A549 (cell line): ENCODE measurements at regions not wholly inside any gene's neighbourhood (a gene's known extent, or its start where the extent isn't known, plus 50 kb on each side); places are given as distances from the start of the nearest gene placed in this dataset.
"Not testable (repeated sequence)": the region's sequence is repeated elsewhere in the genome, so short reads cannot be mapped to it uniquely, and the experiment has no call there.

ENCODE experiments used
- CTCF ChIP-seq: fragments of >200 bp; sonication (Bioruptor Twin); formaldehyde crosslinking; IDR thresholded peaks from 3 replicates; pipeline ENCODE4 v1.5.1; 2016
- EP300 ChIP-seq, 2 experiments: fragments of >200 bp; sonication (Bioruptor Twin); formaldehyde crosslinking; IDR thresholded peaks; 2 replicates in 1 of 2; 3 replicates in 1 of 2; pipeline ENCODE4 v1.6.1; 2016 to 2017
- ESRRA ChIP-seq: fragments of 150-350 bp; IDR thresholded peaks from 2 replicates; pipeline ENCODE4 v1.6.1; 2014; ENCODE audit warnings: mild to moderate bottlenecking, low read length, borderline replicate concordance
- MAX ChIP-seq: IDR thresholded peaks from 2 replicates; pipeline ENCODE4 v1.6.1; 2012
- MYC ChIP-seq: IDR thresholded peaks from 2 replicates; pipeline ENCODE4 v1.6.1; 2012; ENCODE audit warnings: mild to moderate bottlenecking, inconsistent platforms, low read length, improper control_type of control experiment, borderline replicate concordance
- PHF8 ChIP-seq: fragments of 200-600 bp; sonication (generic); IDR thresholded peaks from 2 replicates; pipeline ENCODE4 v1.6.1; 2016; ENCODE audit warnings: low read depth, mild to moderate bottlenecking, antibody characterized with exemption, moderate library complexity, borderline replicate concordance
- POLR2A ChIP-seq: IDR thresholded peaks from 2 replicates; pipeline ENCODE4 v1.6.1; 2012; ENCODE audit warnings: mild to moderate bottlenecking, low read length
- RAD21 ChIP-seq, 2 experiments: fragments of >200 bp in 1 of 2; sonication (Bioruptor Twin) in 1 of 2; formaldehyde crosslinking in 1 of 2; IDR thresholded peaks in 1 of 2; conservative IDR thresholded peaks in 1 of 2; 2 replicates in 1 of 2; 3 replicates in 1 of 2; pipeline ENCODE4 v1.6.1; 2012 to 2018; ENCODE audit warnings: inconsistent platforms in 1 of 2
- RCOR1 ChIP-seq: fragments of 150-350 bp; IDR thresholded peaks from 2 replicates; pipeline ENCODE4 v1.6.1; 2014; ENCODE audit warnings: antibody characterized with exemption, low read length, low read depth
- REST ChIP-seq: fragments of 200-600 bp; sonication (generic); IDR thresholded peaks from 2 replicates; pipeline ENCODE4 v1.6.1; 2016; ENCODE audit warnings: antibody characterized with exemption, mild to moderate bottlenecking, moderate library complexity
- RFX5 ChIP-seq: fragments of 450-650 bp; IDR thresholded peaks from 2 replicates; pipeline ENCODE4 v1.7.1; 2014; ENCODE audit warnings: antibody characterized with exemption, mild to moderate bottlenecking, moderate library complexity

GRCh38 chr7:29635067-29636008 lies 71.7 kb downstream of the PRR15 start:
- not testable (repeated sequence) for TF ChIP-seq RCOR1; EP300 (IDR thresholded peaks at IDR 0.05); MAX; ESRRA; MYC; REST; PHF8; RFX5; POLR2A
- TF ChIP-seq RAD21 (conservative IDR thresholded peaks at IDR 0.05 in 1 of 2, IDR thresholded peaks at IDR 0.05 in 1 of 2) (peak; percentile 73 to 77; a peak in 4 of 5 replicates), CTCF (peak; percentile 75)
